HG03378 (cell line): ENCODE measurements at regions not wholly inside any gene's neighbourhood (a gene's known extent, or its start where the extent isn't known, plus 50 kb on each side); places are given as distances from the start of the nearest gene placed in this dataset.

Experiments used
- ATAC-seq: cut with Tn5 transposase; IDR thresholded peaks from one replicate; pipeline ENCODE4 v1.9.1; 2021; ENCODE audit warnings: mild to moderate bottlenecking, moderate library complexity; ENCODE audit not compliant: unreplicated experiment

- ATAC-seq, result no peak
These were observed 1088.8 kb downstream of the ADGRL3 start for GRCh38 chr4:62288808-62289541.

GRCh38 chr4:62285026-62285425 lies 1084.9 kb downstream of the ADGRL3 start:
- ATAC-seq, result no peak

- ATAC-seq, result no peak
These were observed 1079.6 kb downstream of the ADGRL3 start for GRCh38 chr4:62279689-62280088.

- ATAC-seq, result no peak
These were observed 1075.3 kb downstream of the ADGRL3 start for GRCh38 chr4:62275470-62275869.

GRCh38 chr4:62274782-62275181 lies 1074.7 kb downstream of the ADGRL3 start:
- ATAC-seq, result no peak

GRCh38 chr4:62271107-62271506 lies 1071.0 kb downstream of the ADGRL3 start:
- ATAC-seq, result no peak

GRCh38 chr4:62269918-62270317 lies 1069.8 kb downstream of the ADGRL3 start:
- ATAC-seq, result no peak

- no peak for ATAC-seq
These were observed 1063.3 kb downstream of the ADGRL3 start for GRCh38 chr4:62263454-62263853.

GRCh38 chr4:62262676-62263075 lies 1062.5 kb downstream of the ADGRL3 start:
- no peak for ATAC-seq

GRCh38 chr4:62260254-62260653 lies 1060.1 kb downstream of the ADGRL3 start:
- ATAC-seq, result no peak

GRCh38 chr4:62256479-62256878 lies 1056.4 kb downstream of the ADGRL3 start:
- no peak for ATAC-seq

- ATAC-seq, result no peak
These were observed 1052.6 kb downstream of the ADGRL3 start for GRCh38 chr4:62252728-62253127.

GRCh38 chr4:62250100-62250499 lies 1050.0 kb downstream of the ADGRL3 start:
- no peak for ATAC-seq

GRCh38 chr4:62243895-62244294 lies 1043.8 kb downstream of the ADGRL3 start:
- no peak for ATAC-seq

- ATAC-seq, result no peak
These were observed 1035.8 kb downstream of the ADGRL3 start for GRCh38 chr4:62235911-62236310.

- no peak for ATAC-seq
These were observed 1032.7 kb downstream of the ADGRL3 start for GRCh38 chr4:62232814-62233213.

GRCh38 chr4:62231994-62232393 lies 1031.9 kb downstream of the ADGRL3 start:
- ATAC-seq, result no peak

GRCh38 chr4:62226082-62226481 lies 1026.0 kb downstream of the ADGRL3 start:
- ATAC-seq, result no peak

GRCh38 chr4:62222121-62222520 lies 1022.0 kb downstream of the ADGRL3 start:
- ATAC-seq, result no peak

- ATAC-seq, result no peak
These were observed 1010.4 kb downstream of the ADGRL3 start for GRCh38 chr4:62210486-62210885.

- no peak for ATAC-seq
These were observed 1009.8 kb downstream of the ADGRL3 start for GRCh38 chr4:62209757-62210485.

- no peak for ATAC-seq
These were observed 1008.8 kb downstream of the ADGRL3 start for GRCh38 chr4:62208921-62209320.
